BLaER1 (cell line): ENCODE measurements at regions not wholly inside any gene's neighbourhood (a gene's known extent, or its start where the extent isn't known, plus 50 kb on each side); places are given as distances from the start of the nearest gene placed in this dataset.

Source experiments
- H3K27ac ChIP-seq: shearing (Covaris generic); formaldehyde crosslinking; 2 replicates; pipeline ENCODE4 v1.8.1; 2022
- H3K27me3 ChIP-seq: shearing (Covaris generic); formaldehyde crosslinking; 2 replicates; pipeline ENCODE4 v1.8.1; 2022
- H3K36me3 ChIP-seq: shearing (Covaris generic); formaldehyde crosslinking; 2 replicates; pipeline ENCODE4 v1.8.1; 2022
- H3K4me1 ChIP-seq: shearing (Covaris generic); formaldehyde crosslinking; 2 replicates; pipeline ENCODE4 v1.8.1; 2022
- H3K4me2 ChIP-seq: shearing (Covaris generic); formaldehyde crosslinking; 2 replicates; pipeline ENCODE4 v1.8.1; 2022
- H3K4me3 ChIP-seq: shearing (Covaris generic); formaldehyde crosslinking; 2 replicates; pipeline ENCODE4 v1.8.1; 2022
- H3K9ac ChIP-seq: shearing (Covaris generic); formaldehyde crosslinking; 2 replicates; pipeline ENCODE4 v1.8.1; 2022
- H3K9me3 ChIP-seq: shearing (Covaris generic); formaldehyde crosslinking; 2 replicates; pipeline ENCODE4 v1.8.1; 2022
- H4K20me1 ChIP-seq: shearing (Covaris generic); formaldehyde crosslinking; 2 replicates; pipeline ENCODE4 v1.8.1; 2022
- Cebpa-rat ChIP-seq: shearing (Covaris generic); IDR thresholded peaks from 2 replicates; pipeline ENCODE4 v1.8.1; 2022

- no peaks in the 10 kb centered on the region for H3K27me3 ChIP-seq
- no peaks in the 10 kb centered on the region for H4K20me1 ChIP-seq
- no peak overlapping the region for H3K4me2 ChIP-seq
- H3K4me3 ChIP-seq = no peak overlapping the region
- peaks cover 12% of the 10 kb centered on the region for H3K9me3 ChIP-seq
- H3K36me3 ChIP-seq = no peaks in the 10 kb centered on the region
- TF ChIP-seq Cebpa-rat = no peak
- H3K4me1 ChIP-seq = no peaks in the 10 kb centered on the region
- H3K9ac ChIP-seq = no peak overlapping the region
- no peak overlapping the region for H3K27ac ChIP-seq
Measured at GRCh38 chr14:65900164-65900563, 487.6 kb downstream of the FUT8 start.

- H3K27me3 ChIP-seq = no peaks in the 10 kb centered on the region
- no peak overlapping the region for H3K4me3 ChIP-seq
- no peak overlapping the region for H3K9ac ChIP-seq
- H3K27ac ChIP-seq = no peak overlapping the region
- H4K20me1 ChIP-seq = no peaks in the 10 kb centered on the region
- no peaks in the 10 kb centered on the region for H3K36me3 ChIP-seq
- no peak for TF ChIP-seq Cebpa-rat
- no peak overlapping the region for H3K4me2 ChIP-seq
- H3K4me1 ChIP-seq = no peaks in the 10 kb centered on the region
- peaks cover 12% of the 10 kb centered on the region for H3K9me3 ChIP-seq
Measured at GRCh38 chr14:65901595-65901994, 489.1 kb downstream of the FUT8 start.

- no peak for TF ChIP-seq Cebpa-rat
- H3K4me3 ChIP-seq = no peak overlapping the region
- H4K20me1 ChIP-seq = no peaks in the 10 kb centered on the region
- no peak overlapping the region for H3K27ac ChIP-seq
- H3K36me3 ChIP-seq = no peaks in the 10 kb centered on the region
- peaks cover 12% of the 10 kb centered on the region for H3K9me3 ChIP-seq
- H3K4me2 ChIP-seq = no peak overlapping the region
- no peaks in the 10 kb centered on the region for H3K27me3 ChIP-seq
- no peak overlapping the region for H3K9ac ChIP-seq
- H3K4me1 ChIP-seq = peaks cover 13% of the 10 kb centered on the region
Measured at GRCh38 chr14:65904988-65905387, 492.5 kb downstream of the FUT8 start.

- H3K27ac ChIP-seq = no peak overlapping the region
- TF ChIP-seq Cebpa-rat = no peak
- no peak overlapping the region for H3K9ac ChIP-seq
- H4K20me1 ChIP-seq = no peaks in the 10 kb centered on the region
- H3K4me2 ChIP-seq = no peak overlapping the region
- peaks cover 5% of the 10 kb centered on the region for H3K9me3 ChIP-seq
- H3K27me3 ChIP-seq = no peaks in the 10 kb centered on the region
- peaks cover 23% of the 10 kb centered on the region for H3K4me1 ChIP-seq
- no peaks in the 10 kb centered on the region for H3K36me3 ChIP-seq
- H3K4me3 ChIP-seq = no peak overlapping the region
Measured at GRCh38 chr14:65906344-65906743, 493.8 kb downstream of the FUT8 start.

- Histone ChIP-seq H3K36me3 (no peaks in the 10 kb centered on the region), H3K4me1 (peaks cover 26% of the 10 kb centered on the region), H3K4me2 (no peak overlapping the region), H3K27ac (no peak overlapping the region), H3K9me3 (no peaks in the 10 kb centered on the region), H3K4me3 (no peak overlapping the region), H3K27me3 (no peaks in the 10 kb centered on the region), H4K20me1 (no peaks in the 10 kb centered on the region), H3K9ac (no peak overlapping the region)
- no peak for TF ChIP-seq Cebpa-rat
Measured at GRCh38 chr14:65906948-65907347, 494.4 kb downstream of the FUT8 start.

- H3K4me2 ChIP-seq = no peak overlapping the region; the same call in 1 of the 2 replicates
- no peaks in the 10 kb centered on the region for H3K27me3 ChIP-seq
- peaks cover 26% of the 10 kb centered on the region for H3K4me1 ChIP-seq
- no peak for TF ChIP-seq Cebpa-rat
- H3K4me3 ChIP-seq = no peak overlapping the region
- no peaks in the 10 kb centered on the region for H3K9me3 ChIP-seq
- no peaks in the 10 kb centered on the region for H4K20me1 ChIP-seq
- H3K36me3 ChIP-seq = no peaks in the 10 kb centered on the region
- H3K27ac ChIP-seq = no peak overlapping the region
- H3K9ac ChIP-seq = no peak overlapping the region
Measured at GRCh38 chr14:65910108-65910786, 497.7 kb downstream of the FUT8 start.

- Histone ChIP-seq H3K36me3 (no peaks in the 10 kb centered on the region), H3K9ac (no peak overlapping the region), H4K20me1 (no peaks in the 10 kb centered on the region), H3K4me2 (no peak overlapping the region), H3K9me3 (no peaks in the 10 kb centered on the region), H3K4me3 (no peak overlapping the region), H3K27ac (no peak overlapping the region), H3K4me1 (peaks cover 13% of the 10 kb centered on the region), H3K27me3 (no peaks in the 10 kb centered on the region)
- no peak for TF ChIP-seq Cebpa-rat
Measured at GRCh38 chr14:65915125-65915524, 502.6 kb downstream of the FUT8 start.

- H3K4me1 ChIP-seq = peaks cover 6% of the 10 kb centered on the region
- H3K4me2 ChIP-seq = no peak overlapping the region
- H3K27ac ChIP-seq = no peak overlapping the region
- H3K27me3 ChIP-seq = no peaks in the 10 kb centered on the region
- H3K9ac ChIP-seq = no peak overlapping the region
- no peaks in the 10 kb centered on the region for H3K9me3 ChIP-seq
- TF ChIP-seq Cebpa-rat = no peak
- H3K4me3 ChIP-seq = no peak overlapping the region
- no peaks in the 10 kb centered on the region for H3K36me3 ChIP-seq
- no peaks in the 10 kb centered on the region for H4K20me1 ChIP-seq
Measured at GRCh38 chr14:65916055-65916454, 503.5 kb downstream of the FUT8 start.

GRCh38 chr14:65920996-65921395, 508.5 kb downstream of the FUT8 start:
- Histone ChIP-seq H3K9ac (no peak overlapping the region), H3K4me2 (no peak overlapping the region), H3K27me3 (no peaks in the 10 kb centered on the region), H3K27ac (no peak overlapping the region), H3K9me3 (no peaks in the 10 kb centered on the region), H3K4me1 (no peaks in the 10 kb centered on the region), H3K36me3 (no peaks in the 10 kb centered on the region), H4K20me1 (no peaks in the 10 kb centered on the region), H3K4me3 (no peak overlapping the region)
- no peak for TF ChIP-seq Cebpa-rat

- no peaks in the 10 kb centered on the region for H3K9me3 ChIP-seq
- no peak overlapping the region for H3K9ac ChIP-seq
- H3K36me3 ChIP-seq = no peaks in the 10 kb centered on the region
- no peak overlapping the region for H3K27ac ChIP-seq
- no peaks in the 10 kb centered on the region for H4K20me1 ChIP-seq
- H3K4me3 ChIP-seq = no peak overlapping the region
- H3K4me1 ChIP-seq = no peaks in the 10 kb centered on the region
- no peak for TF ChIP-seq Cebpa-rat
- H3K4me2 ChIP-seq = no peak overlapping the region
- H3K27me3 ChIP-seq = no peaks in the 10 kb centered on the region
Measured at GRCh38 chr14:65922142-65922541, 509.6 kb downstream of the FUT8 start.

GRCh38 chr14:65926504-65926903, 514.0 kb downstream of the FUT8 start:
- H3K27ac ChIP-seq = no peak overlapping the region
- H3K4me2 ChIP-seq = no peak overlapping the region
- no peaks in the 10 kb centered on the region for H3K9me3 ChIP-seq
- no peaks in the 10 kb centered on the region for H4K20me1 ChIP-seq
- H3K4me3 ChIP-seq = no peak overlapping the region
- no peaks in the 10 kb centered on the region for H3K4me1 ChIP-seq
- H3K36me3 ChIP-seq = no peaks in the 10 kb centered on the region
- no peaks in the 10 kb centered on the region for H3K27me3 ChIP-seq
- TF ChIP-seq Cebpa-rat = no peak
- no peak overlapping the region for H3K9ac ChIP-seq
